ENCODE measurements at regions not wholly inside any gene's neighbourhood (a gene's known extent, or its start where the extent isn't known, plus 50 kb on each side); places are given as distances from the start of the nearest gene placed in this dataset.
A peak's percentile ranks its signal among the peaks of the same experiment; 100 is the strongest.
"Not testable (repeated sequence)": the region's sequence is repeated elsewhere in the genome, so short reads cannot be mapped to it uniquely, and the experiment has no call there.

DNA sequence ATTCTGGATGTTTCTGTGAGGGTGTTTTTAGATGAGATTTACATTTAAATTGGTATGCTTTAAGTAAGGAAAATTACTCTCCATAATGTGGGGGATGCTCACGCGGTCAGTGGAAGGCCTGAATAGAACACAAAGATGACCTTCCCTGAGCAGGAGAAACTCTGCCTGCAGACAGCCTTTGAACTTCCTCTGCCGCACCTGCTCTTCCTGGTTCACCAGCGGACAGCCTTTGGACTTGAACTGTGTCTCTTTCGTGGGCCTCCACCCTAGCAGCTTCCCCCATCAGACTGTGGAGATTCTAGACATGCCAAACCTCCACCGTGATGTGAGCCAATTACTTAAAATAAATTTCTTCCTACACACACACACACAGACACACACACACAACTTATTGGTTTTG is 210.7 kb downstream of the EFCAB11 start:
- DNase-seq = no peak

DNA sequence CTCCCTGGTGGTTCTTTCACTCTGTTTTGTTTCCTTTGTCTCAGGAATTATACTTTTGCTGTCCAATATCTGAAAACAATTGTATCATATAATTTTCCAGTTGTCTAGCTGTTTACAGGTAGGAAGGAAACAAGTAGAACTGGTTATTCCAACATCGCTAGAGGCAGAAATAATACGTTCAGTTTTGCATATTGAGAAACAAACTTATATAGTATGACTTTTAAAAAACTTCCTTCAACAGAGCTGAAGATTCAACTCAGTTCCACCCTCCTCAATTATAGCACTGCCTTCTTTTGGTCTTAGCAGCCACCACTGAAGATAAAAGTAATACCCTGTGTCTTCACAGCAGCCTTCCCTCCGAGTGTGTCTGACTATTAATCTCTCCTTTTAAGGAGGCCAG is 214.3 kb downstream of the EFCAB11 start:
- no peak for DNase-seq

DNA sequence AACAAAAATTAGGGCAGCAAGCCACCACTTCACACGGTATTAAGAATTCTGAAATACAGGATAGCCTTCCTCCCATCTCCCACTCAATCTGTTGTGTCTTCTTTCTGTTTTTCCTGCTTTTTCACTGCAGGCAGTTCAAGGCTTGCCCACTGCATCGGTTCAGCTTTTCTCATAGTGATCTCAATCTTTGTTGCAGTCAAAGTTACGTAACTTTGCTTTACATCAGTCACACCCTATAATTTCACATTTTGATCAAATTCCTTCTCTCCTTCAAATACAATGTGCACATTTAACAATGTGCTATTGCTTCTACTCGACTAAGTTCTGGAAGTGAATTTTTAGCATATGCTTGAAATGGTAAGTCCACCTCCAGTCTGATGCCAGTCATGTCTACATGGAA is 217.6 kb downstream of the EFCAB11 start:
- DNase-seq = peak; percentile 5

GRCh38 chr14:89731396-89731933 is 223.1 kb downstream of the EFCAB11 start:
- peak; percentile 3 for DNase-seq

- DNase-seq = peak; percentile 91
Observed at GRCh38 chr14:89730687-89731086, 223.8 kb downstream of the EFCAB11 start.

- no peak for DNase-seq
Observed at GRCh38 chr14:89728964-89729363, 225.6 kb downstream of the EFCAB11 start.

DNA sequence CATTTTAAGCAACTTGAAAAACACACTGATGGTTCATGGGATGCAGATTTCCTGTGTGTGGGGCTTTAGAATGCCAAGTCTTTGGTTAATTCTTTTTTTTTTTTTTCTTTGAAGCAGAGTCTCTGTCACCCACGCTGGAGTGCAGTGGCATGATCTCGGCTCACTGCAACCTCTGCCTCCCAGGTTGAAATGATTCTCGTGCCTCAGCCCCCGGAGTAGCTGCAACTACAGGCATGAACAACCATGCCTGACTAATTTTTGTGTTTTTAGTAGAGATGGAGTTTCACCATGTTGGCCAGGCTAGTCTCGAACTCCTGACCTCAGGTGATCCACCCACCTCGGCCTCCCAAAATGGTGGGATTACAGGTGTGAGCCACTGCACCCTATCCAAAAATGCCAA is 228.3 kb downstream of the EFCAB11 start:
- not testable (repeated sequence) for DNase-seq

- DNase-seq = no peak
Observed at GRCh38 chr14:89724628-89724960, 229.9 kb downstream of the EFCAB11 start.

GRCh38 chr14:89723930-89724627 is 230.5 kb downstream of the EFCAB11 start:
- DNase-seq = no peak

GRCh38 chr14:89721956-89722355 is 232.6 kb downstream of the EFCAB11 start:
- no peak for DNase-seq

- DNase-seq = peak; percentile 98
Observed at GRCh38 chr14:89720741-89721729, 233.5 kb downstream of the EFCAB11 start.

DNA sequence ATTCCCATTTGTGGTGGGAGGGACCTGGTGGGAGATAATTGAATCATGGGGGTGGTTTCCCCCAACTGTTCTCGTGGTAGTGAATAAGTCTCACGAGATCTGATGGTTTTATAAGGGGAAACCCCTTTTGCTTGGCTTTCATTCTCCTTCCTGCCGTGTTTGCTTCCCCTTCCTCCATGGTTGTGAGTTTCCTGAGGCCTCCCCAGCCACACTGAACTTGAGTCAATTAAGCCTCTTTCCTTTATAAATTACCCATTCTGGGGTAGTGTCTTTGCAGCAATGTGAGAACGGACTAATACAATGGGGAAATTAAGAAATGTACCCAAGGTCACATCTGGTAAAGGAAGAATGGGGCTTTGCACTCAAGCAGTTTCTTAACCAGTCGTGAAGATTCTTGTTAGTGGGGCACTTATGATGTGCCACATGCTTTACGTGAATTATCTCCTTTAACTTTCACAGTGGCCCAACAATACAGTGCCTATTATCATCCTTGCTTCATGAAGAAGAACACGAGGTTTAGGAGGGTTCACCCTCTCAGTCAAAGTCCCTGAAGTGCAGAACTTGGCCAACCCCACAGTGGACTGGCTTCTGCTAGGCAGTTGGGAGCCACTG is 234.3 kb downstream of the EFCAB11 start:
- DNase-seq = peak; percentile 25

DNA sequence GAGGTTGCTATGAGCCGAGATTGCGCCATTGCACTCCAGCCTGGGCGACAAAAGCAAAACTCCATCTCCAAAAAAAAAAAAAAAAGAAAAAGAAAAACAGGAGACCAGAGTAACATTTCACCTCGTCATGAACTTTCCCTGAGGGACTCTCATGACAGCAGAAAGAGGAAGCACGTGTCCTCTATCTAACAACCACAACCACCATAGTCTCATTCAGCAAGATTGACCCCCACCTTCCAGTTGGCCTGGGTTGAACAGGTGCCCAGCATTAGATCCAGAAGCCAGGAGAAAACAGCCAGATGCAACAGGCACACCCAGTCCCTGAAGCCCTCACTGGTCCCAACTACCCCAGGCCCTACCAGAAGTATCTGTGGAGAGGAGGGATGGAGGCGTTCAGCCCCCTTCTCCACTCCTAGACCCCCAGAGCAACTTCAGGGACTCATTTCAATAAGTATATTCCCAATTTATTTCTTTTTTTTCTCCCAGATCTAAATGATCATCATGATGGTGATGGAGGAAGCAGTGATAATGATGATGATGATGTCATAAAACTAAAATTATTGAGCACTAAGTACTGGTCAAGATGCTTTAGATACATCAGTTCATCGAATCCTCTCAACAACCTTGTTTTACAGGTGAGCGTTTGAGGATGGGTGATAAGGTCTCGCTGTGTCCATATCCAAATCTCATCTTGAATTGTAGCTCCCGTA is 235.0 kb downstream of the EFCAB11 start:
- DNase-seq = peak; percentile 96

DNA sequence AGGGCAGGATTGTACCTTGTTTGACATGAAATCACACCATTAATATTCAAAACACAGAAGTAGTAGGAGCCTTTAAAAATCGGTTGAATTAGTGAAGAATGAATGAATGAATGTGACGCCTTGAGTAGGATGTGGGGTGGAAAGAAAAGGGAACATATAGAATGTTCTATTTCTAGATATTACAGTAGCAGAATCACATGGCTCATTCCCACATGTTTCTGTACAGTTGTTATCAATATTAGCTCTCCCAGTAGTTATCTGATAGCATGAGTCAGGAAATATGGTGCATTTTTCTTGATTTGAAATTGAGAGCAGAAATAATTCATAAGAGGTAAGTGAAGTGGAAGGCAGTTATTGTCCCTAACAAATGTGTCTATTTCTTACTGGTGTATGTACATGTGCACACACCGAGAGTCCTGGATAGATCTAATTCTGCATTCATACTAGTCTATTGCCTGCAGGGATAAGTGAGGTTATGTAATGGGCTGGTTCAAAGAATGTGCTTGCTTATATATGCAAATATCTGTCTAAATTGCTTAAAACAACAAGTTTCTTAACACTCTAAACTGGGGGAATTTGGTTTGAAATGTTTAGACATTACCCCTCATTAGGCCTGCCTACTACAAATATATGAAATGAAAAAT is 245.4 kb downstream of the EFCAB11 start:
- no peak for DNase-seq

DNA sequence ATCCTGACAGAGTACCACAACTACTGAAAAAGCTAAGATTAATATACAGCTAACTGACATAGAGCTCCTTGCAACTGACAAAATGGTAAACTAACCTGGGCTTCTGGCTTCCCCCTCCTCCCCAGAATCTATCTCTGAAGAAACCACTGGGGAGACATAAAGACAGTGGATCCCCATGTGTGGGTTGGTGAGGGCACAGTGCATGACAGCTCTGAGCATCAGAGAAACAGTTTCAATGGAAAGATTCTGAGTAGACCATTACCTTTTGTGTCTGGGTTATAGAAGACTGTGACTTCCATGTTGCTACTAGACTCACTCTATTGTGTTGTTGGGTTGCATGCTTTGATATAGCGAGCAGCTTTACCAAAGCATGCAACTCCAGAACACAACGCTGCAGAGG is 247.4 kb downstream of the EFCAB11 start:
- no peak for DNase-seq

GRCh38 chr14:89702876-89703200 is 251.7 kb downstream of the EFCAB11 start:
- DNase-seq = no peak

GRCh38 chr14:89702073-89702875 is 252.3 kb downstream of the EFCAB11 start:
- no peak for DNase-seq

DNA sequence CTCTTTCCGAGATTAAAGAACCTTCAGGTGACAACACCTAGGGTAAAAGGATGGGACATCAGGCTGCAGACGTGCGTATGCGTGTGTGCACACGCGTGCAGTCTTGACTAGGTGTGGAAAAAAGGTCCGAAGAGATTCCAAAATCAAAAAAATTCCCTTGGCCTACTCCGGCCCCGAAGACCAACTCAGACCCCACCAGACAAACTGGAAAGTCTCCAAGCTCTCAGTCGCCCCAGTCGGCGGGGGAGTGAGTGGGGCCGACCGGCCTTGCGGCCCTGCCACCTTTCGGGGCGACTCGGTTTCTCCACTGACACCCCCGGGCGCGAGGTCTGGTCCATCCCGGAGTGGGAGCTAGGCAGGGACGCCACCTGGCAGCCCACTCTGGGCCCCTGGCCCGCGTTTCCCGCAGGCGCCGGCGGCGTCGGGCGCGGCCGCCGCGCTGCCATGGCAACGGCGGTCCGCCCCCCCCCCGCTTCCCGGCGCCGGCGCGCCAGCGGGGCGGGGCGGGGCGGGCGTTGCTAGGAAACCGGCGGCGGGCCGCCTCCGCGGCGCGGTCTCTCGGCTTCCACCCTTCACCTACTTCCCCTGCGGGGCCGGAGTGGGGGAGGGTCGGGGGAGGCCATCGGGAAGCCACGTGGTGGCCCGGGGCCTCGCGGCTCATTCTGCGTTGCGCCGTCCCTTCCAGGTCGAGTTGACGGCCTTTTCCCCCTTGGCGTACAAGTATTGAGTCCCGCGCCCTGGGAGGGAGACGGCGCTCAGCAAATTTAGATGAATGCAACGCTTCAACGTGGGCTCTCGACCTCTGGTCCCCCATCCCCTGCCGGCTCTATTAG is 253.1 kb downstream of the EFCAB11 start:
- peak; percentile 14 for DNase-seq

- no peak for DNase-seq
Observed at GRCh38 chr14:89700801-89701200, 253.7 kb downstream of the EFCAB11 start.

DNA sequence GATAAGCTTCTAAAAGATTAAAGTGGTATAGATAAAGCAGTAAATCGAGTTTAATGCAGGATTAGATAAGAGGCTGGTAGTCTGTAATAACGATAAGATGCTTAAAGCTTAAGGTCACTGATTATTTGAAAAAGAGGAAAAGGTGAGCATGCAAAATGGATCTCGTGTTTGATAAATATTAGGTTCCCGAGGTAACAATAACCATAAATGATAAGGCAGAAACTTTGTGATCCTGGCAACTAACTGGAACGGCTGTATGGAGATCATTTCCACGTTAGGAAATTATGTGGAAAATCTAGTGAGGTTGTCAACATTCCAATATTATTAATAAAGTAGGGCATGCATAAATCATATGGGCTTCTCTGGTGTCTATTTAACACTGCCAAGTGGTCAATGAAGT is 255.5 kb downstream of the EFCAB11 start:
- DNase-seq = no peak

Measured in MV-4-11 (cell line).